ENCODE measurements at regions not wholly inside any gene's neighbourhood (a gene's known extent, or its start where the extent isn't known, plus 50 kb on each side); places are given as distances from the start of the nearest gene placed in this dataset.
A peak's percentile ranks its signal among the peaks of the same experiment; 100 is the strongest.

GRCh38 chr10:4064489-4064888, 279.5 kb upstream of the KLF6 start:
- no peak for DNase-seq

DNA sequence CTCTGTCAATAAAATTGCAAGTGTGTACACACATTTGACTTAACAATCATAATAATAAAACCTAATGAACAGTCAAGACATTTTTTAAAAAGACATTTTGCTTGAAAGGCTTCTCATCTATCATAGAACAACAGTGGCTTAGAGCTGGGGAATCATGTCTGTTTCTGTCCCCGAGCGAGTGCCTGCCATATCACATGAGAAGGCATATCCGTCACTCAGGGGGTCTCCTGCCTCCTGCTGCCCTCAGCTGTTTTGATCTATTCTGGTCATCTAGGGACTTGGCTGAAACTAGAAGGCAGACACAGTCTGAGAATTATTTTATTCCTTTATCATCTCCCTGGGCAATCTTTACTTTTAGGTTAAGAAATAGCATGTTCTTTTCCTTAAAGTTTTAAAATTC, 278.7 kb upstream of the KLF6 start:
- no peak for DNase-seq

DNA sequence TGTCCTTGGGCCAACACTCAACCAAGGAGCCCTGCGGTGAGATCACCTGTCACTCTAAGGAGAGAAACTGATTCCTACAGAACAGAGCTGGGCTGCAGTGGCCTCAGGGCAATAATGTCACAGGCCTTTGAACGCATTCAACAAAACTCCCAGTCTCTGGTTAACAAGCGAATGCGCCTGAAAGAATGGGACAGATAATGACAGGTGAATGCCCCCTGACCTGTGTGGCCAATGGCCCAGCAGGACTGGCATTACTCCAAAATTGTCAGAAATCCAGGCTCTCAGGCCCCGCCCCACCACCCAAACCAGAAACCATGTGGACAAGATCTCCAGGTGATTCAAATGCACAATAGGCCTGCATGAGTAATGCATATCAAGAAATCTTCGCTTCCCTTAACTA, 277.7 kb upstream of the KLF6 start:
- no peak for DNase-seq

- DNase-seq = peak; percentile 53
Observed at GRCh38 chr10:4062072-4062471, 277.1 kb upstream of the KLF6 start.

DNA sequence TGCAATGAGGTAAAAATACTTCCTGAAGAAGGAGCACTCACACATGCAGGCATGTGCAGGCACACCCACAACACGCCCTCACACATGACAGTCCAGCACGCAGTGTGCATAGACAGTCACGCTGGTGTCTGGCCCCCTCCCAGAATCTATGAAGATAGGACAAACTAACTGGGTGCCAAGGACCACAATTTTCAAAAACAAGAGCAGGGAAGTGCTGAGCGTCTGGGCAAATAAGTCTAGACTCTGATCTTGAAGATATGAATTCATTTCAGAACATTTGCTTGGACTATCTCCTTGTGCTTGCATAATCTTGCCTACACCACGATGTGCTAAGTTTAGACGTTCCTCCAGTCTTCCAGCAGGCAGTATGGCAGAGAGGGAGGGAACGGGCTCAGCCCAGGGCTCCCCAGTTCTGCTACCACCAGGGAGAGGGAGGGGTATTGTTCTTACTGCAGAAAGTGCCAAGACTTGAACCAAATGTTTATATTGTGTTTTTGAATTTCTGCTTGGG, 276.5 kb upstream of the KLF6 start:
- no peak for DNase-seq

- DNase-seq = no peak
Observed at GRCh38 chr10:4059471-4060138, 274.6 kb upstream of the KLF6 start.

DNA sequence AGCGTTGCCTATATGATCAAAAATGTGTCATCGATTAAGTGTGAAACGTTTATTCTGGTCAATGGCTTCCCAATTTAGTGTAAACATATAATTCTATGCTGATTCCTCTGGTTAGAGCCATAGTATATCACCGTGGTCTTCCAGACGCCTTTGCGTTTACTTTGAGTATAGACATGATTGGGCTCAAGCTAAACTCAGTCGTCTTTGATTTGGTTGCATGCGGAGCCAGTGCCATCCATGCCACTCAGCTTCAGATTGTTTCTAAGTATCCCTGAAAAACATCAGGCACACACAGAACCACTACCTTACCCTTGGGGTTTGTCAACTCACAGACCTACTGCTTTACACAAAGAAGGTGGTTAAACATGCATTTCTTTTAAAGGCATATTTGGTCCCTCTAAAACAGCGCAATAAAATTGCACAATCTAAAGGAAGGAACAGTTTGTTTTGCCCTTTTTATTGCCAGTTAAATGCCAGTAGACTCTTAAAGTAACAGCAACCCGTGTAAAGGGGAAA, 273.6 kb upstream of the KLF6 start:
- no peak for DNase-seq

DNA sequence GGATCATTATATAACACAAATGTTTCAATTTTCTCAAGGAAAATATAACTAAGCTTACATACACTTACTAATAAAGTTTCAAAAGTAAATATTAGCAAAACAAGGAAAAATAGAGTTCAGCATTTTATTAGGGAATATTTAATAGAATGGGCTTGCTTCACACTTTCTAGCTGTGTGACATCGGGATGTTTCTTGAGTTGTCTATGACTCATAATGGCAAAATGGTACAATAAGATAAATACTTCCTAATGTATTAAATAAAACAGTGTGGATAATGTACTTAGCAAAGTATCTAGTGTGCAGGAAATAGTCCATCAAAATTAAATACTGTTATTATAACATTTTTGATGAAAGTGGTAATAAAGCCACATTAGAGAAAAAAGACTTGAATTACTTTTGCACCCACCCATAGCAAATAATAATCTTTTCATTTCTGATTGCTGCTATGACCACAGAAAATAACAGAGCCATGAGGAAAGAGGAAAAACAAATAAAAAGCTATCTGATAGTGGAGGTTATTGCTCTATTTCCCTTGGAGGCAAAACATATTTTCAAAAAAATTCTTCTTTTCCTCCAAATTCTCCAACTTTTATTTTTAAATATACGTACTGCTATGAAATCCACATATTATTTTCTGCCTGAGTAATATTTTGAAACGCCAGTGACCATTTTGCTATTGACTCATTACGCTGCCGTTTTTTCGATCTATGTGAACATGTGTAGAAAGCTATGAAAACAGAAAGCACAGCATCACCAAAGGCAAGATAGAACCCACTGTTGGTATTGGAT, 272.9 kb upstream of the KLF6 start:
- no peak for DNase-seq

- DNase-seq = no peak
Observed at GRCh38 chr10:4057021-4057420, 272.0 kb upstream of the KLF6 start.

GRCh38 chr10:4054656-4055435, 269.8 kb upstream of the KLF6 start:
- no peak for DNase-seq

DNA sequence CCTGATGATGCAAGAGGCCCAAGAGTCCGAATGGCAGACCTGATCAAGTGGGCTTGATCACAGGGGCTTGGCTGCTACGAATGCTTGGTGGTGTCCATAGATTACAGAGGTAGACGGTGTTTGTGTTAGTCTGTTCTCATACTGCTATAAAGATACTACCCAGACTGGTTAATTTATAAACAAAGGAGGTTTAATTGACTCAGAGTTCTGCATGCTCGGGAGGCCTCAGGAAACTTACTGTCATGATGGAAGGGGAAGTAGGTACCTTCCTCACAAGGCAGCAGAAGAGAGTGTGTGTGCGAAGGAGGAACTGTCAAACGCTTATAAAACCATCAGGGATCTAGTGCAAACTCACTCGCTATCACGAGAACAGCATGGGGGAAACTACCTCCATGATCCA, 268.9 kb upstream of the KLF6 start:
- no peak for DNase-seq

DNA sequence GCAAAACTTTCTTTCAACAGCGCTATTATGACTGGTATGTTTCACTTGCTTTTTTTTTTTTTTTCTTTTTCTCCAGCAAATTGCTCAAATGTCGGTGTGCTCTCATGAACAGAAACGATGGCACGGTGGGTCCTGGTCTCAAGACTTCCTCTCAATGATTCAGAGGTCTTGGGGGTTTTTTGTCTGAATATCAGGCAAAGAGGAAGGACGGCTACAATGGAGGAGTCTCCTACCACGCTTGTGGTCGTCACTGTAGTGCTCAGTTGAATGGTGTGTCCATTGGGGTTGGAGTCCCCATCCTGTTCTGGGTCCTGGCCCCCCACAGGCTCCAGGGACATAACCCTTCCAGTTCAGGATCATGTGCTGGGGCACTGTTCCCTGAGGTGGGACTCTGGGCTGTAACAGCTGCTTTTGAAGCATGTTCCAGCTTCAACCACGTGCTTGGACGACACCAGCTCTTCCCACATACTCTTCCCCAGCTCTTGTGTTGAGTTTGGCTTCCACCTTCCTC, 266.7 kb upstream of the KLF6 start:
- DNase-seq = no peak

GRCh38 chr10:4051011-4051640, 266.1 kb upstream of the KLF6 start:
- no peak for DNase-seq

GRCh38 chr10:4050061-4050460, 265.1 kb upstream of the KLF6 start:
- no peak for DNase-seq

DNA sequence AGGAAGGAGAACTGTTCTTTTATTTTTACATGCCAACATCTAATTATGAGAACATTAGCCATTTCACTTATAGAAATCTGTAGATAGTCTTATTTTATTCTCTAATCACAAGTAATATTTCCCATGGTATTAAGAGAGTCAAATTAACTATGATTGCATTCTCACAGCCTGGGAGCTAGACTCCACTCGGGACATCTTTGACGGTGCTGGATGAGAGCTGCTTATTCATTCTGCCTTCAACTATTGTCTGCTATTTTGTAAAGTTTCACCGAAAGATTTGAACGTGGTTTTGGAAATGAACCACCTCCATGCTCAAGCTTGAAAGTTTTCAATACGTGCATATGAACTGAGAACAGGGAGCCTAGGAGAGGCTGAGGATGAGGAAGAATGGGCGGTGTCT, 264.3 kb upstream of the KLF6 start:
- DNase-seq = no peak

DNA sequence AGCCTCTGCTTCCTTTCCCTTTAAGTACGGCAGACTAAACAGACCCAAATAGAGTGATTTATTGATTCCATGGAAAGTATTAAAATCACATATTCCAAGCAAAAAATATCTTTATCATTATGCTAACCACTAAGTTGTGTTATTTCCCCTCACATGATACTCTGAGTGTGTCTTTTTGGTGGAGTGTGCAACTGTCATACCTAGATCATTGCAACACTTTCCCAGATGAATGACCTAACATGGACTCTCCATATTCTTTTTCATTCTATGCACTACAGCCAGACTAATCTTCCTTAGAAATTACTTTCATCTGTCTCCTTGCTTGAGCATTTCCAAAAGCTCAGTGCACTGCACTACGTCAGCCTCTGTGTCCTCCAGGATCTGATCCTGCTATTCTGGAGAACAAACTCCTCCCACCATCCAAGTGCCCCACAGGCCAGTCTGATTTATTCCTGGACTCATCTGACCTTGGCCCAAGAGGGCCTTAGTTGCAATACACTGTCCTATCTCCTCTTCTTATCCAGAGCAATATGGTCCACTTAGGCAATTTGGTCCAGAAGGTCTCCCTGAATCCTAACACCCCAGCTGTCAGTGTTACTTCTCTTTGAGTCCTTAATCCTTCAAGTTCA, 263.3 kb upstream of the KLF6 start:
- peak; percentile 17 for DNase-seq

- DNase-seq = no peak
Observed at GRCh38 chr10:4046712-4047354, 261.8 kb upstream of the KLF6 start.

DNA sequence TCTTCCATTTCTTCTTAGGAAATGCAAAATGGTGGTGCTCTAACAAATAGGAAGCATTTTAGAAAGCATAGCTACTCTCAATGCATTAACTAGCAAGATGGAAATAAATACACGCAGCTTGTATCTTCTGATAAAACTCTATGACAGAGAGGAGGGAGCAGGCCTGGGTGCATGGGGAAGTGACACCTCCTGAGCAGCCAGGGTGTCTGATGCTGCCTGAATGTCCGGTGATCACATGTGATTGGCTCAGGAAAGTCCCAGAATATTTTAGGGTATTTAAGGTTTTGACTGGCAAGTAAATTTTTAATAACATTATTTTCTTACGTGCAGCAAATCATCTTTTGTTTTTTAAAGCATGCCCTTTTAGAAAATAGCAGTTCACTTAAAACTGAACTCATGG, 261.0 kb upstream of the KLF6 start:
- no peak for DNase-seq

- no peak for DNase-seq
Observed at GRCh38 chr10:4043897-4044665, 259.1 kb upstream of the KLF6 start.

DNA sequence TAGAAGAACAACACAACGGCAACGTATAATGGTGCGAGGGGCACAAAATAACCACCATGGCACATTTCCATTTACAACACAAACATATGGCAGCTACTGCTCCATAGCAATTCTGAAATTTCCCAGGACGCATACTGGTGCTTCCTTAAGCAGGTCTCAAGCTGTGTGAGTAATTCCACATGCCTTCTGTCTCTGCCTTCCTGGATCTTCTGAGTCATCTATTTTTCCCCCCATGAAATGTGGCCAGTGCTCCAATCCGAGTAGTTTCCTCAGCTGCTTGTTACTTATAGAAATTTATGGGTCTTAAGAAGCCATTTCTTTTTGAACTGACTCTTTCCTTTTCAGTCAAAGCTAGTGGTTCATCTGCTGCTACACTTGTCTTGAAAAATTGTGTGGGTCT, 256.6 kb upstream of the KLF6 start:
- DNase-seq = no peak

GRCh38 chr10:4038000-4038399, 253.0 kb upstream of the KLF6 start:
- no peak for DNase-seq
